ENCODE measurements at regions not wholly inside any gene's neighbourhood (a gene's known extent, or its start where the extent isn't known, plus 50 kb on each side); places are given as distances from the start of the nearest gene placed in this dataset.
A peak's percentile ranks its signal among the peaks of the same experiment; 100 is the strongest.
"Not testable (repeated sequence)": the region's sequence is repeated elsewhere in the genome, so short reads cannot be mapped to it uniquely, and the experiment has no call there.

DNA sequence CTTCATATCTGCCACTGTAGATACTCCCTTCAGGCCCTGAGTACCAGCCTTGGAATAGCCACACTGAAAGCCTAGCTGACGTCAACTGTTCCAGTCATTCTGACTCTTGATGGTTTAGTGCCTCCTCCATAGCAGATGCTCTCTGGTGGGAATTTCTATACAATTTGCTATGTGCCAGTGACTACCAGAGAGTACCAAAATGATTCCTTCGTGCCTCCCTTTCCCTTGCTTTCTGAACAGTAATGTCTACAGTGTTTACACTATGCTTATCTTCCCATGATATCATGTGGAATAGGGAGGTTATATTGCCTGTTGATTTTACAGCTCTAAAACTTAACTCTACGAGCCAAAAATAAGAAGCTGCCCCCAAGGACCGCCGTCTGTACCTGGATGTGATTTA is 109.7 kb upstream of the GMNC start:
- no peak for DNase-seq (ENCODE audit: low spot score)
- intact Hi-C loops (cut with micrococcal nuclease; ENCODE audit: unreplicated experiment), result no loop called here
- H3K36me3 ChIP-seq (ENCODE audit: insufficient read depth, low read length, poor library complexity, severe bottlenecking), result no peaks in the 10 kb centered on the region
- ChIA-PET POLR2A (ENCODE audit: low non-redundant PET) (no interaction called here), CTCF (no interaction called here)
- H3K9me3 ChIP-seq (ENCODE audit: low read depth, low read length, poor library complexity, severe bottlenecking), result no peaks in the 10 kb centered on the region
- H3K27ac ChIP-seq (ENCODE audit: low read depth, low read length, poor library complexity, severe bottlenecking), result no peak overlapping the region
- H3K4me1 ChIP-seq (ENCODE audit: insufficient read depth, low read length, poor library complexity, severe bottlenecking), result peaks cover 3% of the 10 kb centered on the region
- BruUV-seq (replicated peaks), result no TSS peak
- TF ChIP-seq, protein P1, sequence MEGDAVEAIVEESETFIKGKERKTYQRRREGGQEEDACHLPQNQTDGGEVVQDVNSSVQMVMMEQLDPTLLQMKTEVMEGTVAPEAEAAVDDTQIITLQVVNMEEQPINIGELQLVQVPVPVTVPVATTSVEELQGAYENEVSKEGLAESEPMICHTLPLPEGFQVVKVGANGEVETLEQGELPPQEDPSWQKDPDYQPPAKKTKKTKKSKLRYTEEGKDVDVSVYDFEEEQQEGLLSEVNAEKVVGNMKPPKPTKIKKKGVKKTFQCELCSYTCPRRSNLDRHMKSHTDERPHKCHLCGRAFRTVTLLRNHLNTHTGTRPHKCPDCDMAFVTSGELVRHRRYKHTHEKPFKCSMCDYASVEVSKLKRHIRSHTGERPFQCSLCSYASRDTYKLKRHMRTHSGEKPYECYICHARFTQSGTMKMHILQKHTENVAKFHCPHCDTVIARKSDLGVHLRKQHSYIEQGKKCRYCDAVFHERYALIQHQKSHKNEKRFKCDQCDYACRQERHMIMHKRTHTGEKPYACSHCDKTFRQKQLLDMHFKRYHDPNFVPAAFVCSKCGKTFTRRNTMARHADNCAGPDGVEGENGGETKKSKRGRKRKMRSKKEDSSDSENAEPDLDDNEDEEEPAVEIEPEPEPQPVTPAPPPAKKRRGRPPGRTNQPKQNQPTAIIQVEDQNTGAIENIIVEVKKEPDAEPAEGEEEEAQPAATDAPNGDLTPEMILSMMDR (conservative IDR thresholded peaks at IDR 0.05; ENCODE audit: low read depth, low read length), result no peak
- TF ChIP-seq EZH2 (IDR thresholded peaks at IDR 0.05; ENCODE audit: borderline replicate concordance, low read depth, low read length, poor library complexity, severe bottlenecking), result no peak
- H3K27me3 ChIP-seq (replicated peaks; ENCODE audit: insufficient read depth, low read depth, low read length, poor library complexity), result no peaks in the 10 kb centered on the region
- H3K4me3 ChIP-seq (ENCODE audit: low read depth, low read length, poor library complexity, severe bottlenecking), result no peak overlapping the region

DNA sequence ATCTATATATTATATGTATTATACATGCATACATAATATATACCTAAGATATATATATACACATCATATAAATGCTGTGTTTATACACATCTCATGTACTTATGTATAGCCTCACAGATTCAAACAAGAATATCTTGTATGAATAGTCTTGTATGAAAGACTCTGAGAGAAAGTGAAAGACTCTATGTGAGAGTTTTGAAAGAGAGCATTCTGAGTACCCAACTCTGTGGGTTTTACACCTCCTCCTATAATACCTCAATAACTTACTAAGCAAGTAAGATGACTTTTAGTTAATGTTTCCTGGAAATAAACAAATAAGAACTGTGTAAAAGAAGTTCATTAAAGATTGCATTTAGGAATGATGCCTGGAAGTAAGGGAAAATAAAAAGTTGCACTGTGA is 108.1 kb upstream of the GMNC start:
- no peak for DNase-seq (ENCODE audit: low spot score)
- no peaks in the 10 kb centered on the region for H3K9me3 ChIP-seq (ENCODE audit: low read depth, low read length, poor library complexity, severe bottlenecking)
- intact Hi-C loops (cut with micrococcal nuclease; ENCODE audit: unreplicated experiment), result no loop called here
- POLR2A ChIA-PET (ENCODE audit: low non-redundant PET), result no interaction called here
- no peak overlapping the region for H3K27ac ChIP-seq (ENCODE audit: low read depth, low read length, poor library complexity, severe bottlenecking)
- no peak overlapping the region for H3K4me3 ChIP-seq (ENCODE audit: low read depth, low read length, poor library complexity, severe bottlenecking)
- H3K27me3 ChIP-seq (replicated peaks; ENCODE audit: insufficient read depth, low read depth, low read length, poor library complexity), result no peaks in the 10 kb centered on the region
- no TSS peak for BruUV-seq (replicated peaks)
- peaks cover 3% of the 10 kb centered on the region for H3K4me1 ChIP-seq (ENCODE audit: insufficient read depth, low read length, poor library complexity, severe bottlenecking)
- TF ChIP-seq, protein P1 (conservative IDR thresholded peaks at IDR 0.05; ENCODE audit: low read depth, low read length), result no peak
- no peak for TF ChIP-seq EZH2 (IDR thresholded peaks at IDR 0.05; ENCODE audit: borderline replicate concordance, low read depth, low read length, poor library complexity, severe bottlenecking)
- H3K36me3 ChIP-seq (ENCODE audit: insufficient read depth, low read length, poor library complexity, severe bottlenecking), result no peaks in the 10 kb centered on the region
- CTCF ChIA-PET, result no interaction called here

DNA sequence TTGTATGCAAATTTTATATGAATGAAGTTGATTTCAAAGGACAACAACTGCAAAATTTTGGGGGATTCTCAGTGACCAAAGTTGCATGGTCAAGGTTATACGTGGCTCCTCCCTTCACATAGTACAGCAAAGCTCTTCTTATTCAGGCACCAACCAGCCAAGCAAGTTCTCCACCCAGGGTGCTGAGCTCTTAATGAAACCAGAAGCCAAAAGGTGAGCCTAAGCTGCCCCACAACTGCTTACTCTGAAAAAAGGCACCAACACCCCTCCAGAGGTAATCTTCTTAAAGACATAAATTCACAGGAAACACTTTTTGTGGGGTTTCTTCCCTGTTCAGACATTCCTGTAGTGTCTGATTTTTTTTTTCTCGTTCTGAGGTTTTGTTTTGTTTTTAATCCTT is 106.1 kb upstream of the GMNC start:
- no peak for TF ChIP-seq EZH2 (IDR thresholded peaks at IDR 0.05; ENCODE audit: borderline replicate concordance, low read depth, low read length, poor library complexity, severe bottlenecking)
- TF ChIP-seq, protein P1 (conservative IDR thresholded peaks at IDR 0.05; ENCODE audit: low read depth, low read length), result no peak
- BruUV-seq (replicated peaks), result no TSS peak
- ChIA-PET POLR2A (ENCODE audit: low non-redundant PET) (interaction anchor here (0.5 kb wide), 1 partner anchor 1442 kb away, joined by 12 read pairs; no protein-coding TSS in a partner anchor), CTCF (no interaction called here)
- intact Hi-C loops (cut with micrococcal nuclease; ENCODE audit: unreplicated experiment), result no loop called here
- DNase-seq (ENCODE audit: low spot score), result peak; percentile 4
- peaks cover 3% of the 10 kb centered on the region for H3K4me1 ChIP-seq (ENCODE audit: insufficient read depth, low read length, poor library complexity, severe bottlenecking)
- no peak overlapping the region for H3K4me3 ChIP-seq (ENCODE audit: low read depth, low read length, poor library complexity, severe bottlenecking)
- H3K36me3 ChIP-seq (ENCODE audit: insufficient read depth, low read length, poor library complexity, severe bottlenecking), result no peaks in the 10 kb centered on the region
- H3K27me3 ChIP-seq (replicated peaks; ENCODE audit: insufficient read depth, low read depth, low read length, poor library complexity), result no peaks in the 10 kb centered on the region
- H3K9me3 ChIP-seq (ENCODE audit: low read depth, low read length, poor library complexity, severe bottlenecking), result no peaks in the 10 kb centered on the region
- no peak overlapping the region for H3K27ac ChIP-seq (ENCODE audit: low read depth, low read length, poor library complexity, severe bottlenecking)

DNA sequence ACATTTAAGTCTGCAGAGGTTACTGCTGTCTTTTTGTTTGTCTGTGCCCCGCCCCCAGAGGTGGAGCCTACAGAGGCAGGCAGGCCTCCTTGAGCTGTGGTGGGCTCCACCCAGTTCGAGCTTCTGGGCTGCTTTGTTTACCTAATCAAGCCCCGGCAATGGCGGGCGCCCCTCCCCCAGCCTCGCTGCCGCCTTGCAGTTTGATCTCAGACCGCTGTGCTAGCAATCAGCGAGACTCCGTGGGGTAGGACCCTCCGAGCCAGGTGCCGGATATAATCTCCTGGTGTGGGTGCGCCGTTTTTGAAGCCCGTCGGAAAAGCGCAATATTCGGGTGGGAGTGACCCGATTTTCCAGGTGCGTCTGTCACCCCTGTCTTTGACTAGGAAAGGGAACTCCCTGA is 102.4 kb upstream of the GMNC start:
- H3K4me3 ChIP-seq (ENCODE audit: low read depth, low read length, poor library complexity, severe bottlenecking); POLR2A ChIA-PET (ENCODE audit: low non-redundant PET); BruUV-seq (replicated peaks); H3K36me3 ChIP-seq (ENCODE audit: insufficient read depth, low read length, poor library complexity, severe bottlenecking); CTCF ChIA-PET; DNase-seq (ENCODE audit: low spot score); H3K9me3 ChIP-seq (ENCODE audit: low read depth, low read length, poor library complexity, severe bottlenecking); H3K27me3 ChIP-seq (replicated peaks; ENCODE audit: insufficient read depth, low read depth, low read length, poor library complexity); H3K4me1 ChIP-seq (ENCODE audit: insufficient read depth, low read length, poor library complexity, severe bottlenecking); intact Hi-C loops (cut with micrococcal nuclease; ENCODE audit: unreplicated experiment); H3K27ac ChIP-seq (ENCODE audit: low read depth, low read length, poor library complexity, severe bottlenecking): not testable (repeated sequence)

Measured in A673 (cell line).